Mucosa of descending colon (tissue), 3 donors: ENCODE measurements at regions not wholly inside any gene's neighbourhood (a gene's known extent, or its start where the extent isn't known, plus 50 kb on each side); places are given as distances from the start of the nearest gene placed in this dataset.
"Not testable (repeated sequence)": the region's sequence is repeated elsewhere in the genome, so short reads cannot be mapped to it uniquely, and the experiment has no call there.

ENCODE experiments used
- ATAC-seq: fragments of 200-7000 bp; cut with Tn5 transposase; one replicate; pipeline ENCODE4 v1.9.1; 2020; ENCODE audit warnings: mild to moderate bottlenecking, moderate library complexity
- DNase-seq, 3 donors: peaks; one replicate each; pipeline ENCODE4 v3.0.0-alpha.2; 2020
- H3K36me3 ChIP-seq: fragments of 200-600 bp; one replicate; pipeline ENCODE4 v1.8.0; 2021; ENCODE audit warnings: low read depth, mild to moderate bottlenecking
- H3K4me1 ChIP-seq: fragments of 200-600 bp; one replicate; pipeline ENCODE4 v1.8.0; 2021; ENCODE audit warnings: low read depth, mild to moderate bottlenecking
- H3K4me3 ChIP-seq: fragments of 200-600 bp; one replicate; pipeline ENCODE4 v1.8.0; 2021; ENCODE audit warnings: mild to moderate bottlenecking
- H3K9me3 ChIP-seq: fragments of 200-600 bp; one replicate; pipeline ENCODE4 v1.8.0; 2021; ENCODE audit warnings: mild to moderate bottlenecking
- CTCF ChIP-seq: fragments of 200-600 bp; IDR thresholded peaks from one replicate; pipeline ENCODE4 v1.8.0; 2022; ENCODE audit warnings: antibody characterized with exemption, mild to moderate bottlenecking
- intact Hi-C, 2 donors: fragments of 100-400 bp; cut with DNase I in 1 of 2; cut with micrococcal nuclease in 1 of 2; formaldehyde crosslinking; loops; one replicate each; pipeline versions ENCODE4 v1.11.0 to v1.11.1; 2022; cut with DNase I, micrococcal nuclease
- donor health status: DM: no; HTN: no; CAD: no; lungs with moderate emphysema.
- donor health status: DM: no; HTN: no; CAD: no.
- donor health status: DM: no; HTN: yes; CAD: no.

- intact Hi-C loops: no loop called here
Measured at GRCh38 chr3:147333098-147333497, 73.2 kb downstream of the ZIC4 start.

GRCh38 chr3:147328711-147329110 is 77.6 kb downstream of the ZIC4 start:
- TF ChIP-seq CTCF: no peak
- ATAC-seq: no peak
- Histone ChIP-seq H3K4me3 (no peak overlapping the region), H3K36me3 (no peaks in the 10 kb centered on the region), H3K9me3 (no peaks in the 10 kb centered on the region), H3K4me1 (no peaks in the 10 kb centered on the region)
- intact Hi-C loops: no loop called here
- no peak for DNase-seq

More at GRCh38 chr3:147333098-147333497, 73.2 kb downstream of the ZIC4 start:
- H3K4me1 ChIP-seq: no peaks in the 10 kb centered on the region
- no peak for TF ChIP-seq CTCF
- ATAC-seq (no peak), DNase-seq (no peak)
- no peak overlapping the region for H3K4me3 ChIP-seq
- H3K9me3 ChIP-seq: no peaks in the 10 kb centered on the region
- no peaks in the 10 kb centered on the region for H3K36me3 ChIP-seq

- no peaks in the 10 kb centered on the region for H3K4me1 ChIP-seq
- ATAC-seq (no peak), DNase-seq (no peak)
- no peaks in the 10 kb centered on the region for H3K9me3 ChIP-seq
- H3K4me3 ChIP-seq: no peak overlapping the region
- intact Hi-C loops: no loop called here
- no peaks in the 10 kb centered on the region for H3K36me3 ChIP-seq
- no peak for TF ChIP-seq CTCF
Measured at GRCh38 chr3:147324356-147324755, 82.0 kb downstream of the ZIC4 start.

- TF ChIP-seq CTCF: no peak
- no peaks in the 10 kb centered on the region for H3K9me3 ChIP-seq
- ATAC-seq (no peak), DNase-seq (no peak)
- intact Hi-C loops: no loop called here
- no peaks in the 10 kb centered on the region for H3K36me3 ChIP-seq
- no peaks in the 10 kb centered on the region for H3K4me1 ChIP-seq
- H3K4me3 ChIP-seq: no peak overlapping the region
Measured at GRCh38 chr3:147318900-147319299, 87.4 kb downstream of the ZIC4 start.

GRCh38 chr3:147317080-147317479 is 89.3 kb downstream of the ZIC4 start:
- intact Hi-C loops, H3K9me3 ChIP-seq, H3K36me3 ChIP-seq, H3K4me1 ChIP-seq, H3K4me3 ChIP-seq, ATAC-seq: not testable (repeated sequence)
- peak in 1 of 3 donors; percentile 12 for DNase-seq

- intact Hi-C loops: no loop called here
- Histone ChIP-seq H3K36me3 (no peaks in the 10 kb centered on the region), H3K9me3 (no peaks in the 10 kb centered on the region), H3K4me1 (no peaks in the 10 kb centered on the region), H3K4me3 (no peak overlapping the region)
- DNase-seq (no peak), ATAC-seq (no peak)
- TF ChIP-seq CTCF: no peak
Measured at GRCh38 chr3:147313513-147313912, 92.8 kb downstream of the ZIC4 start.
